HepG2 (cell line): ENCODE measurements at regions not wholly inside any gene's neighbourhood (a gene's known extent, or its start where the extent isn't known, plus 50 kb on each side); places are given as distances from the start of the nearest gene placed in this dataset.

ENCODE experiments used
- ATAC-seq: fragments of 200-7000 bp; cut with Tn5 transposase; 3 replicates; pipeline ENCODE4 v1.9.1; 2020; ENCODE audit warnings: mild to moderate bottlenecking, moderate library complexity
- BruUV-seq: library from RNA; stranded (reverse); fragments of 400-500 nt; replicated peaks from 2 replicates; lab custom pipeline; 2021; lab: Mats Ljungman, UMichigan
- CTCF ChIA-PET: fragments of 300-600 bp; formaldehyde crosslinking; extraction: SDS; loops from one replicate; lab custom pipeline; 2021; ENCODE audit warnings: low total read pairs, inconsistent platforms, low intra/inter-chr PET ratio; lab: Yijun Ruan, JAX
- POLR2A ChIA-PET: fragments of 350-600 bp; sonication (Branson Sonifier 250); formaldehyde crosslinking; loops from one replicate; lab custom pipeline; 2020; ENCODE audit warnings: antibody characterized with exemption, inconsistent platforms; lab: Yijun Ruan, JAX
- DNase-seq: peaks from one replicate; pipeline ENCODE4 v3.0.0-alpha.2; 2015; ENCODE audit warnings: low spot score
- FAIRE-seq: peaks from 3 replicates; lab custom pipeline; 2011; peaks lifted over from hg19 to GRCh38; lab: Jason Lieb, UNC
- H2AFZ ChIP-seq: one replicate; pipeline ENCODE4 v1.6.1; 2011; ENCODE audit warnings: low read length, inconsistent platforms
- H3K27ac ChIP-seq: fragments of 300-600 bp; 3 replicates; pipeline ENCODE4 v1.8.0; 2011; ENCODE audit warnings: mixed run types, mild to moderate bottlenecking, mixed read lengths, low read length, inconsistent platforms; ENCODE audit not compliant: insufficient read depth; ENCODE audit errors: extremely low read length
- H3K27me3 ChIP-seq, 2 experiments: fragments of 200-600 bp in 1 of 2; 2 replicates in 1 of 2; 3 replicates in 1 of 2; pipeline versions ENCODE4 v1.6.0 to v1.8.0; 2011; ENCODE audit warnings: low read length in 2 of 2, mild to moderate bottlenecking in 2 of 2, moderate library complexity in 2 of 2, inconsistent platforms in 1 of 2; ENCODE audit not compliant: insufficient read depth in 2 of 2, control insufficient read depth in 1 of 2
- H3K36me3 ChIP-seq, 2 experiments: fragments of 200-600 bp in 1 of 2; replicated peaks in 1 of 2; 2 replicates in 1 of 2; 3 replicates in 1 of 2; pipeline versions ENCODE4 v1.5.1 to v1.8.0; 2011; ENCODE audit warnings: low read length in 2 of 2, inconsistent platforms in 1 of 2; ENCODE audit not compliant: insufficient read depth in 2 of 2, control insufficient read depth in 1 of 2
- H3K4me1 ChIP-seq: 2 replicates; pipeline ENCODE4 v1.5.1; 2012; ENCODE audit warnings: low read length, inconsistent platforms; ENCODE audit not compliant: insufficient read depth
- H3K4me2 ChIP-seq: 2 replicates; pipeline ENCODE4 v1.6.0; 2011; ENCODE audit warnings: low read depth, low read length, inconsistent platforms
- H3K4me3 ChIP-seq, 3 experiments: fragments of 200-600 bp in 1 of 3; sonication (generic), shearing (Covaris generic) in 1 of 3; replicated peaks in 1 of 3; 2 replicates each; pipeline ENCODE4 v1.5.1; 2011 to 2016; ENCODE audit warnings: low read length in 3 of 3, inconsistent platforms in 2 of 3, low read depth in 2 of 3, mild to moderate bottlenecking in 2 of 3, control low read depth in 1 of 3, mixed read lengths in 1 of 3; ENCODE audit not compliant: insufficient read depth in 1 of 3
- H3K79me2 ChIP-seq: one replicate; pipeline ENCODE4 v1.6.1; 2011; ENCODE audit warnings: low read length, inconsistent platforms; ENCODE audit not compliant: insufficient read depth
- H3K9ac ChIP-seq: 2 replicates; pipeline ENCODE4 v1.6.0; 2011; ENCODE audit warnings: mild to moderate bottlenecking, low read depth, low read length, inconsistent platforms; ENCODE audit not compliant: insufficient read depth
- H3K9me3 ChIP-seq: 2 replicates; pipeline ENCODE4 v1.5.1; 2012; ENCODE audit warnings: mild to moderate bottlenecking, low read length
- H4K20me1 ChIP-seq: 2 replicates; pipeline ENCODE4 v1.6.0; 2011; ENCODE audit warnings: inconsistent platforms, mild to moderate bottlenecking, low read length, moderate library complexity; ENCODE audit not compliant: insufficient read depth
- CEBPG ChIP-seq: IDR thresholded peaks from 2 replicates; pipeline ENCODE4 v1.6.1; 2016
- EZH2 ChIP-seq: conservative IDR thresholded peaks from 2 replicates; pipeline ENCODE4 v1.6.1; 2012; ENCODE audit warnings: mild to moderate bottlenecking, low read depth, low read length, moderate library complexity
- NFIB ChIP-seq: sonication (generic); formaldehyde crosslinking; IDR thresholded peaks from 2 replicates; pipeline ENCODE4 v1.9.0; 2021; ENCODE audit warnings: missing genetic modification reagents, mild to moderate bottlenecking, borderline replicate concordance
- PAXIP1 ChIP-seq: sonication (generic); formaldehyde crosslinking; conservative IDR thresholded peaks from 2 replicates; pipeline ENCODE4 v1.4.0; 2020; ENCODE audit warnings: mild to moderate bottlenecking, missing genetic modification reagents, moderate library complexity
- SOX6 ChIP-seq, 2 experiments: fragments of 450-650 bp in 1 of 2; sonication (generic) in 1 of 2; formaldehyde crosslinking in 1 of 2; IDR thresholded peaks; 2 replicates each; pipeline versions ENCODE4 v1.4.0 to v1.6.1; 2017 to 2020; ENCODE audit warnings: antibody characterized with exemption in 1 of 2, mild to moderate bottlenecking in 1 of 2, missing genetic modification reagents in 1 of 2
- ZMYM3 ChIP-seq: sonication (generic); formaldehyde crosslinking; IDR thresholded peaks from 2 replicates; pipeline ENCODE4 v1.5.1; 2020; ENCODE audit warnings: mild to moderate bottlenecking, missing genetic modification reagents
- ZNF781 ChIP-seq: sonication (generic); formaldehyde crosslinking; IDR thresholded peaks from 2 replicates; pipeline ENCODE4 v1.5.1; 2020; ENCODE audit warnings: borderline replicate concordance, mild to moderate bottlenecking, missing genetic modification reagents; ENCODE audit errors: not compliant biosample characterization
- ZNF839 ChIP-seq: sonication (generic); formaldehyde crosslinking; IDR thresholded peaks from 2 replicates; pipeline ENCODE4 v1.4.0; 2020; ENCODE audit warnings: missing genetic modification reagents, mild to moderate bottlenecking, borderline replicate concordance
- WGBS: methylation state at CpG from one replicate; pipeline ENCODE4 v1.1.6; 2017; ENCODE audit warnings: low lambda C conversion rate; 5-methylcytosine and 5-hydroxymethylcytosine counted together
- in situ Hi-C: cut with HindIII; loops from 2 replicates; pipeline ENCODE4 v1.10.0; 2017; ENCODE audit warnings: low pct_unique_long_range_greater_than_20kb; ENCODE audit not compliant: extremely low pct_ligation_motif_present
- intact Hi-C: fragments of 100-400 bp; cut with micrococcal nuclease; formaldehyde crosslinking; loops from one replicate; pipeline ENCODE4 v1.10.0; 2022; ENCODE audit not compliant: unreplicated experiment
- TF ChIP-seq, protein P1 (sequence below): sonication (generic); formaldehyde crosslinking; IDR thresholded peaks from 2 replicates; pipeline ENCODE4 v1.5.0; 2020; ENCODE audit warnings: missing genetic modification reagents

DNA sequence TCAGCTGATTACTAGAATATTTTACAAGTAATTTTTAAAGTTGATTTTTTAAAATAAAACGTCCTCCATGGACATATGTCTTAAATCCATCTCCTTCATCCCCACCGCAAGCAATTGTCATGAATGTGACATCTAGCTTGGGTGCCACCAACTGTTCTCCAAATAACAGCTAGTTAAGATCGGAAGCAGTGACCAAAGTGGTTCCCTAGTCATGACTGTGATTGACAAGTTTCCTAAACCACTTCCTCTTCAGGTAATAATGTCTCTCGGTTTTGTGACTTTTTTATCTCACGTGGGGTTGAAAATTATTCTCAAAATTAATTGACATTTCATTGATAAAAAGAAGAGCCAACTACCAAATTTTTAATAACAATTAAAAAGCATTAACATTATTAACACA is 135.3 kb upstream of the MIR17HG start:
- no peak overlapping the region for H2AFZ ChIP-seq
- H3K4me3 ChIP-seq: no peak overlapping the region
- FAIRE-seq: no peak
- H4K20me1 ChIP-seq: no peaks in the 10 kb centered on the region
- H3K9me3 ChIP-seq: no peaks in the 10 kb centered on the region
- ChIA-PET POLR2A (no interaction called here), CTCF (no interaction called here)
- no peak overlapping the region for H3K4me2 ChIP-seq
- no peak overlapping the region for H3K9ac ChIP-seq
- no TSS peak for BruUV-seq
- in situ Hi-C loops (no loop called here), intact Hi-C loops (no loop called here)
- no peak overlapping the region for H3K27ac ChIP-seq
- H3K27me3 ChIP-seq: no peaks in the 10 kb centered on the region
- H3K4me1 ChIP-seq: no peaks in the 10 kb centered on the region
- TF ChIP-seq ZMYM3 (CRISPR knock-in tag) (no peak), CEBPG (no peak), EZH2 (no peak), PAXIP1 (no peak), NFIB (CRISPR knock-in tag) (no peak), ZNF839 (CRISPR knock-in tag) (no peak), SOX6 (IDR thresholded peaks at IDR 0.05) (no peak), SOX6 (CRISPR knock-in tag; IDR thresholded peaks at IDR 0.05) (no peak), ZNF781 (CRISPR knock-in tag) (no peak)
- TF ChIP-seq, protein P1, sequence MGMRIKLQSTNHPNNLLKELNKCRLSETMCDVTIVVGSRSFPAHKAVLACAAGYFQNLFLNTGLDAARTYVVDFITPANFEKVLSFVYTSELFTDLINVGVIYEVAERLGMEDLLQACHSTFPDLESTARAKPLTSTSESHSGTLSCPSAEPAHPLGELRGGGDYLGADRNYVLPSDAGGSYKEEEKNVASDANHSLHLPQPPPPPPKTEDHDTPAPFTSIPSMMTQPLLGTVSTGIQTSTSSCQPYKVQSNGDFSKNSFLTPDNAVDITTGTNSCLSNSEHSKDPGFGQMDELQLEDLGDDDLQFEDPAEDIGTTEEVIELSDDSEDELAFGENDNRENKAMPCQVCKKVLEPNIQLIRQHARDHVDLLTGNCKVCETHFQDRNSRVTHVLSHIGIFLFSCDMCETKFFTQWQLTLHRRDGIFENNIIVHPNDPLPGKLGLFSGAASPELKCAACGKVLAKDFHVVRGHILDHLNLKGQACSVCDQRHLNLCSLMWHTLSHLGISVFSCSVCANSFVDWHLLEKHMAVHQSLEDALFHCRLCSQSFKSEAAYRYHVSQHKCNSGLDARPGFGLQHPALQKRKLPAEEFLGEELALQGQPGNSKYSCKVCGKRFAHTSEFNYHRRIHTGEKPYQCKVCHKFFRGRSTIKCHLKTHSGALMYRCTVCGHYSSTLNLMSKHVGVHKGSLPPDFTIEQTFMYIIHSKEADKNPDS: no peak
- DNase-seq: no peak
- no peaks in the 10 kb centered on the region for H3K79me2 ChIP-seq
- 12% methylated on average over 5 of the region's 5 CpGs for WGBS
- H3K36me3 ChIP-seq: no peaks in the 10 kb centered on the region
- ATAC-seq: no peak
